CD14-positive monocyte (primary cell): ENCODE measurements at regions not wholly inside any gene's neighbourhood (a gene's known extent, or its start where the extent isn't known, plus 50 kb on each side); places are given as distances from the start of the nearest gene placed in this dataset.

Experiments used
- DNase-seq, 3 donors: peaks; one replicate each; pipeline ENCODE4 v3.0.0-alpha.2; 2011 to 2022
- H2AFZ ChIP-seq: 2 replicates; pipeline ENCODE4 v1.6.0; 2012; ENCODE audit warnings: mild to moderate bottlenecking, low read depth, low read length, inconsistent platforms; ENCODE audit not compliant: insufficient read depth, poor library complexity, severe bottlenecking
- H3K27ac ChIP-seq, 2 donors: 1 replicate in 1 of 2; 2 replicates in 1 of 2; pipeline ENCODE4 v1.5.1; 2012 to 2013; ENCODE audit warnings: low read length in 2 of 2, control low read depth in 1 of 2, inconsistent platforms in 1 of 2, low read depth in 1 of 2, mild to moderate bottlenecking in 1 of 2
- H3K27me3 ChIP-seq, 2 donors: one replicate each; pipeline versions ENCODE4 v1.6.0 to v1.6.1; 2011 to 2013; ENCODE audit warnings: low read length in 2 of 2; ENCODE audit not compliant: control insufficient read depth in 2 of 2, insufficient read depth in 2 of 2
- H3K36me3 ChIP-seq, 2 donors: replicated peaks in 1 of 2; 1 replicate in 1 of 2; 2 replicates in 1 of 2; pipeline versions ENCODE4 v1.5.1 to v1.6.1; 2012 to 2013; ENCODE audit warnings: low read length in 2 of 2, control low read depth in 1 of 2, inconsistent platforms in 1 of 2, mild to moderate bottlenecking in 1 of 2; ENCODE audit not compliant: insufficient read depth in 2 of 2, control insufficient read depth in 1 of 2
- H3K4me1 ChIP-seq, 2 donors: 1 replicate in 1 of 2; 2 replicates in 1 of 2; pipeline versions ENCODE4 v1.5.1 to v1.6.1; 2012 to 2013; ENCODE audit warnings: low read length in 2 of 2, control low read depth in 1 of 2, inconsistent platforms in 1 of 2, mild to moderate bottlenecking in 1 of 2, moderate library complexity in 1 of 2; ENCODE audit not compliant: insufficient read depth in 2 of 2, control insufficient read depth in 1 of 2
- H3K4me2 ChIP-seq: replicated peaks from 2 replicates; pipeline ENCODE3; 2012; ENCODE audit warnings: low read length, moderate library complexity, mild to moderate bottlenecking; ENCODE audit not compliant: poor library complexity, severe bottlenecking; ENCODE audit errors: extremely low read depth
- H3K4me3 ChIP-seq, 3 experiments: fragments of 200-600 bp in 1 of 3; sonication (generic) in 1 of 3; replicated peaks in 1 of 3; 1 replicate in 2 of 3; 2 replicates in 1 of 3; pipeline ENCODE4 v1.5.1; 2011 to 2013; ENCODE audit warnings: low read length in 3 of 3, mild to moderate bottlenecking in 3 of 3, control low read depth in 2 of 3, low read depth in 2 of 3, inconsistent platforms in 1 of 3, moderate library complexity in 1 of 3
- H3K79me2 ChIP-seq: 2 replicates; pipeline ENCODE4 v1.6.0; 2012; ENCODE audit warnings: mild to moderate bottlenecking, control low read depth, inconsistent platforms, low read length, moderate library complexity; ENCODE audit not compliant: insufficient read depth
- H3K9ac ChIP-seq: 2 replicates; pipeline ENCODE4 v1.6.0; 2017; ENCODE audit warnings: low read length, mild to moderate bottlenecking; ENCODE audit not compliant: insufficient read depth, poor library complexity, severe bottlenecking
- H3K9me3 ChIP-seq, 2 donors: replicated peaks in 1 of 2; 1 replicate in 1 of 2; 2 replicates in 1 of 2; pipeline versions ENCODE4 v1.5.1 to v1.6.1; 2012 to 2013; ENCODE audit warnings: low read length in 2 of 2, control low read depth in 1 of 2; ENCODE audit not compliant: control insufficient read depth in 1 of 2, insufficient read depth in 1 of 2
- H4K20me1 ChIP-seq: 2 replicates; pipeline ENCODE4 v1.6.0; 2012; ENCODE audit warnings: mild to moderate bottlenecking, low read length, control low read depth, moderate library complexity; ENCODE audit not compliant: insufficient read depth
- H3K27ac Mint-ChIP-seq, 7 donors: one replicate each; pipeline ENCODE4 v1.8.0; 2020; ENCODE audit warnings: mild to moderate bottlenecking in 7 of 7, mixed read lengths in 7 of 7, moderate library complexity in 6 of 7, inconsistent platforms in 2 of 7
- H3K27me3 Mint-ChIP-seq, 3 donors: one replicate each; pipeline ENCODE4 v1.8.0; 2021 to 2022; ENCODE audit warnings: low read depth in 3 of 3, mild to moderate bottlenecking in 3 of 3, mixed read lengths in 3 of 3, moderate library complexity in 3 of 3, inconsistent platforms in 1 of 3
- H3K36me3 Mint-ChIP-seq, 2 donors: one replicate each; pipeline ENCODE4 v1.8.0; 2020; ENCODE audit warnings: mixed read lengths in 2 of 2, inconsistent platforms in 1 of 2, mild to moderate bottlenecking in 1 of 2
- H3K4me1 Mint-ChIP-seq: one replicate; pipeline ENCODE4 v1.8.0; 2020; ENCODE audit warnings: mild to moderate bottlenecking, mixed read lengths
- H3K4me3 Mint-ChIP-seq, 2 donors: one replicate each; pipeline ENCODE4 v1.8.0; 2020; ENCODE audit warnings: mild to moderate bottlenecking in 2 of 2, mixed read lengths in 2 of 2, moderate library complexity in 1 of 2
- H3K9me3 Mint-ChIP-seq, 7 donors: one replicate each; pipeline ENCODE4 v1.8.0; 2020 to 2022; ENCODE audit warnings: mixed read lengths in 7 of 7, mild to moderate bottlenecking in 6 of 7, moderate library complexity in 6 of 7, inconsistent platforms in 2 of 7
- CTCF ChIP-seq: fragments of 200-600 bp; IDR thresholded peaks from one replicate; pipeline ENCODE4 v1.8.0; 2022; ENCODE audit warnings: antibody characterized with exemption, mild to moderate bottlenecking
- WGBS: methylation state at CpG from one replicate; pipeline ENCODE4 v1.1.5; 2013; ENCODE audit warnings: missing lambda C conversion rate; ENCODE audit not compliant: insufficient coverage; 5-methylcytosine and 5-hydroxymethylcytosine counted together
- intact Hi-C, 2 donors: fragments of 100-400 bp; cut with micrococcal nuclease; formaldehyde crosslinking; loops; one replicate each; pipeline versions ENCODE4 v1.15.0 to v1.15.1; 2023

GRCh38 chrX:42085836-42086235 is 162.5 kb upstream of the CASK start:
- TF ChIP-seq CTCF: no peak
- H3K36me3 ChIP-seq: no peaks in the 10 kb centered on the region
- intact Hi-C loops: no loop called here
- H2AFZ ChIP-seq: no peak overlapping the region
- Mint-ChIP-seq H3K4me3 (no peak overlapping the region), H3K27ac (no peak overlapping the region), H3K9me3 (no peaks in the 10 kb centered on the region), H3K4me1 (no peaks in the 10 kb centered on the region), H3K27me3 (no peaks in the 10 kb centered on the region), H3K36me3 (no peaks in the 10 kb centered on the region)
- H3K79me2 ChIP-seq: no peaks in the 10 kb centered on the region
- H3K4me3 ChIP-seq: no peak overlapping the region
- H4K20me1 ChIP-seq: no peaks in the 10 kb centered on the region
- no peak overlapping the region for H3K27ac ChIP-seq
- H3K9me3 ChIP-seq: no peaks in the 10 kb centered on the region
- no peak overlapping the region for H3K9ac ChIP-seq
- H3K27me3 ChIP-seq: no peaks in the 10 kb centered on the region
- 100% methylated on average over 1 of the region's 4 CpGs for WGBS
- H3K4me1 ChIP-seq: no peaks in the 10 kb centered on the region
- no peak for DNase-seq
- no peak overlapping the region for H3K4me2 ChIP-seq

GRCh38 chrX:42079968-42080367 is 156.6 kb upstream of the CASK start:
- no peak overlapping the region for H3K9ac ChIP-seq
- Mint-ChIP-seq H3K9me3 (peaks cover 0 to 4% (median 0%) of the 10 kb centered on the region in 7 donors), H3K4me3 (no peak overlapping the region), H3K36me3 (no peaks in the 10 kb centered on the region), H3K27me3 (peaks cover 0 to 5% (median under 1%) of the 10 kb centered on the region in 3 donors), H3K27ac (no peak overlapping the region), H3K4me1 (no peaks in the 10 kb centered on the region)
- no CpG with 5 or more reads among the region's 3 CpGs for WGBS
- no peak for DNase-seq
- no peaks in the 10 kb centered on the region for H3K9me3 ChIP-seq
- no peak for TF ChIP-seq CTCF
- intact Hi-C loops: no loop called here
- H3K79me2 ChIP-seq: no peaks in the 10 kb centered on the region
- H4K20me1 ChIP-seq: no peaks in the 10 kb centered on the region
- no peaks in the 10 kb centered on the region for H3K4me1 ChIP-seq
- no peak overlapping the region for H2AFZ ChIP-seq
- H3K36me3 ChIP-seq: no peaks in the 10 kb centered on the region
- no peak overlapping the region for H3K27ac ChIP-seq
- no peak overlapping the region for H3K4me2 ChIP-seq
- H3K27me3 ChIP-seq: no peaks in the 10 kb centered on the region
- no peak overlapping the region for H3K4me3 ChIP-seq
